ENCODE measurements at regions not wholly inside any gene's neighbourhood (a gene's known extent, or its start where the extent isn't known, plus 50 kb on each side); places are given as distances from the start of the nearest gene placed in this dataset.

GRCh38 chr12:75728826-75729225 is 217.4 kb upstream of the KRR1 start:
- H3K4me1 Mint-ChIP-seq: peaks cover 25% of the 10 kb centered on the region
- TF ChIP-seq ZNF219 (CRISPR knock-in tag; IDR thresholded peaks at IDR 0.05; ENCODE audit: borderline replicate concordance) (no peak), ZNF396 (CRISPR knock-in tag; IDR thresholded peaks at IDR 0.05; ENCODE audit: borderline replicate concordance) (no peak), ZNF317 (CRISPR knock-in tag; IDR thresholded peaks at IDR 0.05; ENCODE audit: borderline replicate concordance, low read depth) (no peak), AR (CRISPR knock-in tag; IDR thresholded peaks at IDR 0.05) (no peak), MYBL2 (CRISPR knock-in tag; IDR thresholded peaks at IDR 0.05) (no peak), KAT7 (CRISPR knock-in tag; IDR thresholded peaks at IDR 0.05; ENCODE audit: borderline replicate concordance) (no peak), PRRX2 (CRISPR knock-in tag; IDR thresholded peaks at IDR 0.05) (no peak), ZNF121 (CRISPR knock-in tag; IDR thresholded peaks at IDR 0.05) (no peak), SMAD4 (CRISPR knock-in tag; IDR thresholded peaks at IDR 0.05) (no peak), ARID4B (CRISPR knock-in tag; IDR thresholded peaks at IDR 0.05; ENCODE audit: borderline replicate concordance) (no peak), NR2C2 (CRISPR knock-in tag; IDR thresholded peaks at IDR 0.05) (no peak), RORB (CRISPR knock-in tag; IDR thresholded peaks at IDR 0.05) (no peak)
- no peaks in the 10 kb centered on the region; the same call in 1 of the 2 replicates for H3K36me3 Mint-ChIP-seq
- ChIA-PET CTCF (interaction anchor here (0.6 kb wide), 2 partner anchors 23 to 30 kb away, joined by 3 read pairs; no protein-coding TSS in a partner anchor), POLR2A (no interaction called here)
- no peak overlapping the region for H3K4me3 Mint-ChIP-seq
- H3K27me3 Mint-ChIP-seq (ENCODE audit: low read depth): no peaks in the 10 kb centered on the region
- no peak overlapping the region for H3K27ac Mint-ChIP-seq
- no peak for ATAC-seq
- H3K9me3 Mint-ChIP-seq: no peaks in the 10 kb centered on the region; the same call in 1 of the 2 replicates
- DNase-seq (ENCODE audit: low spot score): no peak

GRCh38 chr12:75727577-75727976 is 216.2 kb upstream of the KRR1 start:
- ATAC-seq: peak; percentile 98
- H3K27me3 Mint-ChIP-seq (ENCODE audit: low read depth): peaks cover 11% of the 10 kb centered on the region
- ChIA-PET POLR2A (no interaction called here), CTCF (no interaction called here)
- H3K4me1 Mint-ChIP-seq: peaks cover 36% of the 10 kb centered on the region
- no peak overlapping the region for H3K4me3 Mint-ChIP-seq
- DNase-seq (ENCODE audit: low spot score): peak; percentile 41
- H3K36me3 Mint-ChIP-seq: no peaks in the 10 kb centered on the region
- peak overlapping the region; percentile 78 for H3K27ac Mint-ChIP-seq
- H3K9me3 Mint-ChIP-seq: no peaks in the 10 kb centered on the region
- TF ChIP-seq ATF3 (CRISPR knock-in tag; conservative IDR thresholded peaks at IDR 0.05) (no peak), NFATC4 (CRISPR knock-in tag; IDR thresholded peaks at IDR 0.05) (no peak), TEAD4 (CRISPR knock-in tag; IDR thresholded peaks at IDR 0.05) (no peak), FOXP4 (CRISPR knock-in tag; IDR thresholded peaks at IDR 0.05) (no peak), IRF1 (CRISPR knock-in tag; IDR thresholded peaks at IDR 0.05) (no peak), FOXJ3 (CRISPR knock-in tag; IDR thresholded peaks at IDR 0.05; ENCODE audit: borderline replicate concordance) (no peak), MAX (CRISPR knock-in tag; IDR thresholded peaks at IDR 0.05) (no peak), ZNF281 (CRISPR knock-in tag; IDR thresholded peaks at IDR 0.05) (no peak), GTF2I (CRISPR knock-in tag; conservative IDR thresholded peaks at IDR 0.05) (no peak), ZNF317 (CRISPR knock-in tag; IDR thresholded peaks at IDR 0.05; ENCODE audit: borderline replicate concordance, low read depth) (no peak), CBFB (CRISPR knock-in tag; IDR thresholded peaks at IDR 0.05; ENCODE audit: low read depth) (no peak), NFYB (CRISPR knock-in tag; conservative IDR thresholded peaks at IDR 0.05; ENCODE audit: low read depth) (no peak), ZNF423 (CRISPR knock-in tag; IDR thresholded peaks at IDR 0.05) (no peak)

Data from WTC11 (cell line).